NB4 (cell line): ENCODE measurements at regions not wholly inside any gene's neighbourhood (a gene's known extent, or its start where the extent isn't known, plus 50 kb on each side); places are given as distances from the start of the nearest gene placed in this dataset.

Source experiments
- DNase-seq: peaks from one replicate; pipeline ENCODE4 v3.0.0; 2010; ENCODE audit warnings: low read depth
- H3K4me3 ChIP-seq: one replicate; pipeline ENCODE4 v1.5.1; 2011; ENCODE audit warnings: mild to moderate bottlenecking, low read depth, low read length, moderate library complexity
- CTCF ChIP-seq: IDR thresholded peaks from one replicate; pipeline ENCODE4 v1.5.1; 2012; ENCODE audit warnings: low read depth, low read length
- MAX ChIP-seq: IDR thresholded peaks from 2 replicates; pipeline ENCODE4 v1.6.1; 2011; ENCODE audit warnings: low read depth, low read length
- MYC ChIP-seq: IDR thresholded peaks from 2 replicates; pipeline ENCODE4 v1.6.1; 2011; ENCODE audit warnings: low read depth, low read length
- POLR2A ChIP-seq: IDR thresholded peaks from 2 replicates; pipeline ENCODE4 v1.6.1; 2011; ENCODE audit warnings: mild to moderate bottlenecking; ENCODE audit not compliant: insufficient read length; ENCODE audit errors: extremely low read depth

GRCh38 chr7:153245809-153246208, 486.3 kb downstream of the ACTR3B start:
- TF ChIP-seq MYC (no peak), POLR2A (no peak), CTCF (no peak), MAX (no peak)
- H3K4me3 ChIP-seq = no peak overlapping the region
- DNase-seq = no peak

GRCh38 chr7:153247926-153248325, 488.4 kb downstream of the ACTR3B start:
- DNase-seq = no peak
- no peak overlapping the region for H3K4me3 ChIP-seq
- TF ChIP-seq MAX (no peak), MYC (no peak), CTCF (no peak), POLR2A (no peak)

GRCh38 chr7:153258686-153259085, 499.1 kb downstream of the ACTR3B start:
- DNase-seq = no peak

GRCh38 chr7:153276394-153276793, 516.8 kb downstream of the ACTR3B start:
- H3K4me3 ChIP-seq = no peak overlapping the region
- TF ChIP-seq MAX (no peak), POLR2A (no peak), CTCF (no peak), MYC (no peak)
- DNase-seq = no peak

More at GRCh38 chr7:153258686-153259085, 499.1 kb downstream of the ACTR3B start:
- TF ChIP-seq POLR2A (no peak), CTCF (no peak), MYC (no peak), MAX (no peak)
- H3K4me3 ChIP-seq = no peak overlapping the region

DNA sequence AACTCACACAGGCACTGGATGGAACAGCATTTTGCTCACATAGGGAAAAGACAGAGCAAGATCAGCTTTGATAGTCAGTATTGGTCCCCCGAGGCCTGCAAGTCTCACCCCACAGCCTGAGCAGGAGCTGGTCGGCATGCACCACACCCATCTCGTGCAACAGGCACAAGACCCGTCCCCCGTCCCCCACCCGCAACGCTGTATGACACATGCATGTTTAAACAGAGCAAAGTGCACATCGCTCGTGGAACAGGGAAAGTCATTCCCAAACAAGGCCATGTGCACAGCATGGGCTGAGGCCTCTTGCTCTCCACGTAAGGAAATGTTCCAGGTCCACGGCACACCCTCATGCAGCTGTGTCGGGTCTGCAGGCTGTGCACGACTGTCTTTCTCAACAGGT, 527.2 kb downstream of the ACTR3B start:
- no peak for DNase-seq
- TF ChIP-seq CTCF (no peak), MYC (no peak), MAX (no peak), POLR2A (no peak)
- H3K4me3 ChIP-seq = no peak overlapping the region

DNA sequence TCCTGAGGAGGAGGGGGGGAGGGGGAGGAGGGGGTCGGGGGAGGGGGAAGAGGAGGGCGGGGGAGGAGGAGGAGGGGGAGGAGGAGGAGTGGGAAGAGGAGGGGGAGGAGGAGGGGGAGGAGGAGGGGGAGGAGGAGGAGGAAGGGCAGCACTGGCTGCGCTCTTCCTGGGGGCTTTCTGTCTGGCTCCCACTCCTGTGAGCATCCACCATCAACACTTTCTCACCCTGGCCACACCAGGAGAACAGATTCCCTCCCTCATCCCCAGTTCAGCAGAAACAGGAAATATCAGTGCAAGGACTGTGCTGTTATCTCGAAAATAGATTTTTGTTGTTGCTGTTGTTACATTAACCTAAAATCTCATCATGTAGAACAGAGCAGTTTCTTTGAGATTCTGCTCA, 530.5 kb downstream of the ACTR3B start:
- TF ChIP-seq CTCF (no peak), MAX (no peak), POLR2A (no peak), MYC (no peak)
- DNase-seq = no peak
- no peak overlapping the region for H3K4me3 ChIP-seq
